Gastrocnemius medialis (tissue), 4 donors: ENCODE measurements at regions not wholly inside any gene's neighbourhood (a gene's known extent, or its start where the extent isn't known, plus 50 kb on each side); places are given as distances from the start of the nearest gene placed in this dataset.

Experiments
- ATAC-seq, 2 donors: fragments of 150-250 bp; one replicate each; pipeline ENCODE4 v1.9.1; 2016
- DNase-seq, 2 donors: peaks; one replicate each; pipeline ENCODE4 v3.0.0-alpha.2; 2019
- H3K27ac ChIP-seq, 4 donors: fragments of 200-600 bp; sonication (generic); 1 replicate in 1 of 4; 2 replicates in 3 of 4; pipeline ENCODE4 v1.5.1; 2016 to 2018; ENCODE audit warnings: mild to moderate bottlenecking in 2 of 4, moderate library complexity in 1 of 4
- H3K27me3 ChIP-seq, 3 donors: fragments of 200-600 bp; sonication (generic) in 2 of 3; 1 replicate in 1 of 3; 2 replicates in 2 of 3; pipeline versions ENCODE4 v1.5.1 to v1.6.0; 2016 to 2019; ENCODE audit warnings: mild to moderate bottlenecking in 1 of 3, moderate library complexity in 1 of 3
- H3K36me3 ChIP-seq, 2 donors: fragments of 200-600 bp; sonication (generic) in 1 of 2; one replicate each; pipeline ENCODE4 v1.5.1; 2017 to 2018
- H3K4me1 ChIP-seq, 2 donors: fragments of 200-600 bp; sonication (generic) in 1 of 2; one replicate each; pipeline ENCODE4 v1.5.1; 2016 to 2017; ENCODE audit warnings: mild to moderate bottlenecking in 2 of 2
- H3K4me3 ChIP-seq, 4 donors: fragments of 200-600 bp; sonication (generic) in 3 of 4; 1 replicate in 1 of 4; 2 replicates in 3 of 4; pipeline ENCODE4 v1.5.1; 2016 to 2019; ENCODE audit warnings: mild to moderate bottlenecking in 2 of 4
- H3K9me3 ChIP-seq, 3 donors: fragments of 200-600 bp; sonication (generic) in 2 of 3; 1 replicate in 1 of 3; 2 replicates in 2 of 3; pipeline ENCODE4 v1.5.1; 2016 to 2019
- POLR2A ChIP-seq, 2 donors: fragments of 450-650 bp; IDR thresholded peaks; one replicate each; pipeline ENCODE4 v1.6.1; 2017; ENCODE audit warnings: antibody characterized with exemption in 2 of 2, mild to moderate bottlenecking in 2 of 2, moderate library complexity in 2 of 2
- in situ Hi-C, 4 donors: fragments of 200-750 bp; cut with MboI; loops; one replicate each; pipeline versions ENCODE4 v1.15.0 to v1.8.0; 2017; ENCODE audit warnings: low sequenced_read_pairs in 4 of 4
- intact Hi-C: fragments of 100-400 bp; cut with DNase I; formaldehyde crosslinking; loops from one replicate; pipeline ENCODE4 v1.15.1; 2023; ENCODE audit warnings: low total_unique reads
- TF ChIP-seq, protein P1 (sequence below), 5 experiments: fragments of 450-650 bp in 3 of 5; fragments of 200-600 bp in 2 of 5; sonication (generic) in 2 of 5; IDR thresholded peaks in 4 of 5; conservative IDR thresholded peaks in 1 of 5; 1 replicate in 4 of 5; 2 replicates in 1 of 5; pipeline ENCODE4 v1.5.1; 2016 to 2019; ENCODE audit warnings: antibody characterized with exemption in 5 of 5, mild to moderate bottlenecking in 3 of 5, moderate library complexity in 3 of 5

DNA sequence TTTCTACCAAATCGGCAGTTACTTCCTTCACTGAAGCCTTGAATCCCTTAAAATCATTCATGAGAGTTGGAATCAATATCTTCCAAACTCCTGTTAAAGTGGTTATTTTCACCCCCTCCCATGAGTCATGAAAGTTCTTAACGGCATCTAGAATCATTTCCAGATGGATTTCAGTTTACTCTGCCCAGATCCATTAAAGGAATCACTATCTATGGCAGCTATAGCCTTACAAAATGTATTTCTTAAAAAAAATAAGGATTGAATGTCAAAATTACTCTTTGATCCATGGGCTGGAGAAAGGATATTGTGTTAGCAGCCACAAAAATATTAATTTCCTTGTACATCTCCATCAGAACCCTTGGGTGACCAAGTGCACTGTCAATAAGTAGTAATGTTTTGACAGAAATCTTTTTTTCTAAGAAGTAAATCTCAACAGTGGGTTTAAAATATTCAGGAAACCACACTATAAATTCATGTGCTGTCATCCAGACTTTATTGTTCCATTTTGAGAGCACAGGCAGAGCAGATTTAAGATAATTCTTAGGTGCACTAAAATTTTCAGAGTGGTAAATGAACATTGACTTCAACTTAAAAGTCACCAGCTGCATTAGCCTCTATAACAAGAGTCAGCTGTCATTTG lies 767.7 kb downstream of the DTWD2 start:
- DNase-seq (no peak), ATAC-seq (no peak)
- TF ChIP-seq, protein P1, sequence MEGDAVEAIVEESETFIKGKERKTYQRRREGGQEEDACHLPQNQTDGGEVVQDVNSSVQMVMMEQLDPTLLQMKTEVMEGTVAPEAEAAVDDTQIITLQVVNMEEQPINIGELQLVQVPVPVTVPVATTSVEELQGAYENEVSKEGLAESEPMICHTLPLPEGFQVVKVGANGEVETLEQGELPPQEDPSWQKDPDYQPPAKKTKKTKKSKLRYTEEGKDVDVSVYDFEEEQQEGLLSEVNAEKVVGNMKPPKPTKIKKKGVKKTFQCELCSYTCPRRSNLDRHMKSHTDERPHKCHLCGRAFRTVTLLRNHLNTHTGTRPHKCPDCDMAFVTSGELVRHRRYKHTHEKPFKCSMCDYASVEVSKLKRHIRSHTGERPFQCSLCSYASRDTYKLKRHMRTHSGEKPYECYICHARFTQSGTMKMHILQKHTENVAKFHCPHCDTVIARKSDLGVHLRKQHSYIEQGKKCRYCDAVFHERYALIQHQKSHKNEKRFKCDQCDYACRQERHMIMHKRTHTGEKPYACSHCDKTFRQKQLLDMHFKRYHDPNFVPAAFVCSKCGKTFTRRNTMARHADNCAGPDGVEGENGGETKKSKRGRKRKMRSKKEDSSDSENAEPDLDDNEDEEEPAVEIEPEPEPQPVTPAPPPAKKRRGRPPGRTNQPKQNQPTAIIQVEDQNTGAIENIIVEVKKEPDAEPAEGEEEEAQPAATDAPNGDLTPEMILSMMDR (IDR thresholded peaks at IDR 0.05 in 4 of 5, conservative IDR thresholded peaks at IDR 0.05 in 1 of 5), result no peak
- no peak for TF ChIP-seq POLR2A (IDR thresholded peaks at IDR 0.05)
- in situ Hi-C loops (no loop called here), intact Hi-C loops (no loop called here)
- Histone ChIP-seq H3K27me3 (no peaks in the 10 kb centered on the region), H3K27ac (no peak overlapping the region), H3K36me3 (no peaks in the 10 kb centered on the region), H3K9me3 (no peaks in the 10 kb centered on the region), H3K4me1 (no peaks in the 10 kb centered on the region), H3K4me3 (no peak overlapping the region)

DNA sequence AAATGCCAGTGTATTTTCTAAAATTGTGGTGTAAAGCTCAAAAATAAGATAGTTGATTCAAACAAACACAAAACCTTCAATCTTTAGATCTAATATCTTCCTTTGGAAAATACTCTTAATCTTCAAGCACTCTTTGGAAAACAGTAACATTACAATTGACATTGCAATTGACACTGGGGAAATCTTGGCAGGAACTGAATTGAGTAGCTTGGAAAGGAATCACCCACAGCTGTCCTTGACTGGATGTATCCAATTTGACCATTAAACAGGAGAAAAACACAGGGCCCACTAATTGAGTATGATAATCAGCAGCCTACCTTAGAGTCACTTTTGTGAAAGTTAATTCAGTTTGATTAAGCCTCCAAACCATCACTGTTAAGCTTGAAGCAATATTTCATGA lies 776.7 kb downstream of the DTWD2 start:
- ATAC-seq (no peak), DNase-seq (no peak)
- no peaks in the 10 kb centered on the region for H3K27me3 ChIP-seq
- H3K27ac ChIP-seq, result no peak overlapping the region
- H3K36me3 ChIP-seq, result no peaks in the 10 kb centered on the region
- no peaks in the 10 kb centered on the region for H3K4me1 ChIP-seq
- in situ Hi-C loops (no loop called here), intact Hi-C loops (no loop called here)
- no peak overlapping the region for H3K4me3 ChIP-seq
- H3K9me3 ChIP-seq, result no peaks in the 10 kb centered on the region
- TF ChIP-seq POLR2A (IDR thresholded peaks at IDR 0.05), result no peak
- TF ChIP-seq, protein P1 (IDR thresholded peaks at IDR 0.05 in 4 of 5, conservative IDR thresholded peaks at IDR 0.05 in 1 of 5), result no peak

DNA sequence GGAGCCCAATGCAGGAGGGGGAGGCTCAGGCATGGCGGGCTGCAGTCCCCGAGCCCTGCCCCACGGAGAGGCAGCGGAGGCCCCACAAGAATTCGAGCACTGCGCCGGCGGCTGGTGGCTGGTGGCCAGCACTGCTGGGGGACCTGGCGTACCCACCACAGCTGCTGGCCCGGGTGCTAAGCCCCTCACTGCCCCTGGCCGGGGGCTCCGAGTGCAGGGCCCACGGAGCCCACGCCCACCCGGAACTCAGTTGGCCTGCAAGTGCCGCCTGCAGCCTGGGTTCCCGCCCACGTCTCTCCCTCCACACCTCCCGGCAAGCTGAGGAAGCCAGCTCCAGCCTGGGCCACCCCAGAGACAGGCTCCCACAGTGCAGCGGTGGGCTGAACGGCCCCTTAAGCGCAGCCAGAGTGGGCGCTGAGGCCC lies 780.3 kb downstream of the DTWD2 start:
- no peak overlapping the region for H3K27ac ChIP-seq
- intact Hi-C loops (no loop called here), in situ Hi-C loops (no loop called here)
- H3K4me3 ChIP-seq, result no peak overlapping the region
- no peak for TF ChIP-seq POLR2A (IDR thresholded peaks at IDR 0.05)
- TF ChIP-seq, protein P1 (IDR thresholded peaks at IDR 0.05 in 4 of 5, conservative IDR thresholded peaks at IDR 0.05 in 1 of 5), result no peak
- DNase-seq, result no peak
- no peaks in the 10 kb centered on the region for H3K27me3 ChIP-seq
- no peak for ATAC-seq
- no peaks in the 10 kb centered on the region for H3K36me3 ChIP-seq
- H3K9me3 ChIP-seq, result no peaks in the 10 kb centered on the region
- H3K4me1 ChIP-seq, result no peaks in the 10 kb centered on the region

DNA sequence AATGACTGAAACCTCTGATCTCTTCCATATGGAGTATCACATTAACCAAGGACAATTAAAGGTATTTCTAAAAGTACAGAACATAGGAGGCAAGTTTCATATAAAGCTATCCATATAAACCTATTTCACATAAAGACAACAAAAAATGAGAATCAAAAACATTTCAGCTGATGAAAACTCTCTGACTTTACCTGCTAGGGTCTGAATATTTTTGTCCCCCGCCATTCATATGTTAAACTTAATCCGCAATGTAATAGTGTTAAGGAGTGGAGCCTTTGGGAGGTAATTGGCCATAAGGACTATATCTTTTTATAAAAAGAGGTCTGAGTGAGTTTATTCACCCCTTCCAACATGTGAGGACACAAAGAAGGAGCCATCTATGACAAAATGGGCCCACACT lies 788.5 kb downstream of the DTWD2 start:
- Histone ChIP-seq H3K27me3 (no peaks in the 10 kb centered on the region), H3K4me3 (no peak overlapping the region), H3K36me3 (no peaks in the 10 kb centered on the region), H3K27ac (no peak overlapping the region), H3K9me3 (no peaks in the 10 kb centered on the region), H3K4me1 (no peaks in the 10 kb centered on the region)
- DNase-seq (no peak), ATAC-seq (no peak)
- intact Hi-C loops, result no loop called here
- in situ Hi-C loops, result no loop called here
- TF ChIP-seq, protein P1 (IDR thresholded peaks at IDR 0.05 in 4 of 5, conservative IDR thresholded peaks at IDR 0.05 in 1 of 5), result no peak
- TF ChIP-seq POLR2A (IDR thresholded peaks at IDR 0.05), result no peak

DNA sequence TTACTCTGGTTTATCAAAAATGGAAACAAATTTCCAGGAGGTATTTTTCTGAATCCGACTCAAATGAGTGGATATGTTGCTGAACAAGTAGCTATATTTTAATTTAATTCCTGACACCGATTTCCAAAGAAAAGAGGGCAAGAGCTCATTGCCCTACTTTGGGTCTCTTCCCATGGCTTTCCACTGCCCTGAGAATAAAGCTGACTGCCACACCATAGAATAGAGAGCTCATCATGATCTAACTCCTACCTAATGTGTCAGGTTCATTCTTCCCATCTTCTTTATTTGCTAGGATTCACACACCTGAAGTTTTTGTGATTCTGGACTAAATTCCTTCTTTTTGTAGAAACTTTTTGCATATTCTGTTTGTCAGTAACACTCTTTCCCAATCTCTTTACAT lies 792.1 kb downstream of the DTWD2 start:
- TF ChIP-seq, protein P1 (IDR thresholded peaks at IDR 0.05 in 4 of 5, conservative IDR thresholded peaks at IDR 0.05 in 1 of 5), result no peak
- no peak for TF ChIP-seq POLR2A (IDR thresholded peaks at IDR 0.05)
- Histone ChIP-seq H3K9me3 (no peaks in the 10 kb centered on the region), H3K4me1 (no peaks in the 10 kb centered on the region), H3K27ac (no peak overlapping the region), H3K36me3 (no peaks in the 10 kb centered on the region), H3K4me3 (no peak overlapping the region), H3K27me3 (no peaks in the 10 kb centered on the region)
- intact Hi-C loops, result no loop called here
- DNase-seq (no peak), ATAC-seq (no peak)
- in situ Hi-C loops, result no loop called here
